ENCODE measurements at regions not wholly inside any gene's neighbourhood (a gene's known extent, or its start where the extent isn't known, plus 50 kb on each side); places are given as distances from the start of the nearest gene placed in this dataset.

GRCh38 chr22:27689664-27690063 is 111.9 kb downstream of the MN1 start:
- no peak for TF ChIP-seq POLR2AphosphoS5 (IDR thresholded peaks at IDR 0.05; ENCODE audit: low read depth, low read length)
- TF ChIP-seq REST (IDR thresholded peaks at IDR 0.05; ENCODE audit: insufficient read depth in 1 of 2, low read depth in 2 of 2, low read length in 2 of 2), result no peak

Measured in PFSK-1 (cell line).